Liver (tissue), 3 donors: ENCODE measurements at regions not wholly inside any gene's neighbourhood (a gene's known extent, or its start where the extent isn't known, plus 50 kb on each side); places are given as distances from the start of the nearest gene placed in this dataset.

Experiments used
- JUND ChIP-seq, 2 donors: IDR thresholded peaks; 2 replicates each; pipeline ENCODE4 v1.6.1; 2016; ENCODE audit warnings: antibody characterized with exemption in 2 of 2
- RXRA ChIP-seq, 2 donors: IDR thresholded peaks; 2 replicates each; pipeline ENCODE4 v1.6.1; 2017 to 2018; ENCODE audit warnings: antibody characterized with exemption in 2 of 2, mild to moderate bottlenecking in 1 of 2
- YY1 ChIP-seq: IDR thresholded peaks from 2 replicates; pipeline ENCODE4 v1.6.1; 2016; ENCODE audit warnings: antibody characterized with exemption, mild to moderate bottlenecking
- TF ChIP-seq, protein P1 (sequence below): fragments of 150-350 bp; IDR thresholded peaks from 2 replicates; pipeline ENCODE4 v1.5.1; 2017; ENCODE audit warnings: improper control_type of control experiment, low read depth, low read length; ENCODE audit not compliant: missing input control
- TF ChIP-seq, protein P2 (sequence below): IDR thresholded peaks from 2 replicates; pipeline ENCODE4 v1.6.1; 2016; ENCODE audit warnings: antibody characterized with exemption, mild to moderate bottlenecking
- TF ChIP-seq, protein P3 (sequence below): IDR thresholded peaks from 2 replicates; pipeline ENCODE4 v1.6.1; 2016; ENCODE audit warnings: antibody characterized with exemption
- TF ChIP-seq, protein P4 (sequence below): IDR thresholded peaks from 2 replicates; pipeline ENCODE4 v1.6.1; 2016; ENCODE audit warnings: antibody characterized with exemption
- donor health status: healthy.
- donor health status: healthy.

DNA sequence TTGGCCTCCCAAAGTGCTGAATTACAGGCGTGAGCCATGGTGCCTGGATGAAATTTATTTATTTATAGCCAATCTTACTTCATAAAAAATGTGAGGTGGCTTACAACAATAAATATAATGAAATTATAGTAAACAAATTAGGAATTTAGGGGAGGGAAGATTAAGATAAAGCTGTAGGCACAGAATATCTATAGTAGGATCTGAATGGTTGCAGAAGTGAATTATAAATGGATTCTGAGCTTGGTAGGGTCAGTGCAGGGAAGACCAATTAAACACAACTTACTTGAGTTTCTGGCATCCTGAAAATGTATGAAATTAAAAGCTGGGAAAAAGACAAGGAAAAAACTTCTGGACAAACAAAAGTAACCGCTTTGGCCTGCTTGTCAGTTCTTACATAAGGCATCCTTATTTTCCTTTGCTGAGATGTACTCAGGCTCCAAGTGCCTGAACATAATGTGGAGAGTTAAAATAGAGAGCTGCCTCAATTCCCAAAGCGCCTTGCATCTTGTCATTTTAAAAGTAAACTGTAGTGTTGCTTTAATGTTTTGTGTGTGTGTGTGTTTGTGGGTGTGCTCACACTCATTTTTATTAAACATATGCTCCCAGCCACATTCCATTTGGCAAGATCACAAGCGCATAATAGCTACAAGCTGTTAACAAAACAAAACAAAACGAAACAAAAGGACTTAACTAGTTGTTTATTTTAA is 247.3 kb downstream of the S1PR1 start:
- TF ChIP-seq, protein P1, sequence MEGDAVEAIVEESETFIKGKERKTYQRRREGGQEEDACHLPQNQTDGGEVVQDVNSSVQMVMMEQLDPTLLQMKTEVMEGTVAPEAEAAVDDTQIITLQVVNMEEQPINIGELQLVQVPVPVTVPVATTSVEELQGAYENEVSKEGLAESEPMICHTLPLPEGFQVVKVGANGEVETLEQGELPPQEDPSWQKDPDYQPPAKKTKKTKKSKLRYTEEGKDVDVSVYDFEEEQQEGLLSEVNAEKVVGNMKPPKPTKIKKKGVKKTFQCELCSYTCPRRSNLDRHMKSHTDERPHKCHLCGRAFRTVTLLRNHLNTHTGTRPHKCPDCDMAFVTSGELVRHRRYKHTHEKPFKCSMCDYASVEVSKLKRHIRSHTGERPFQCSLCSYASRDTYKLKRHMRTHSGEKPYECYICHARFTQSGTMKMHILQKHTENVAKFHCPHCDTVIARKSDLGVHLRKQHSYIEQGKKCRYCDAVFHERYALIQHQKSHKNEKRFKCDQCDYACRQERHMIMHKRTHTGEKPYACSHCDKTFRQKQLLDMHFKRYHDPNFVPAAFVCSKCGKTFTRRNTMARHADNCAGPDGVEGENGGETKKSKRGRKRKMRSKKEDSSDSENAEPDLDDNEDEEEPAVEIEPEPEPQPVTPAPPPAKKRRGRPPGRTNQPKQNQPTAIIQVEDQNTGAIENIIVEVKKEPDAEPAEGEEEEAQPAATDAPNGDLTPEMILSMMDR, result no peak
- TF ChIP-seq, protein P2, sequence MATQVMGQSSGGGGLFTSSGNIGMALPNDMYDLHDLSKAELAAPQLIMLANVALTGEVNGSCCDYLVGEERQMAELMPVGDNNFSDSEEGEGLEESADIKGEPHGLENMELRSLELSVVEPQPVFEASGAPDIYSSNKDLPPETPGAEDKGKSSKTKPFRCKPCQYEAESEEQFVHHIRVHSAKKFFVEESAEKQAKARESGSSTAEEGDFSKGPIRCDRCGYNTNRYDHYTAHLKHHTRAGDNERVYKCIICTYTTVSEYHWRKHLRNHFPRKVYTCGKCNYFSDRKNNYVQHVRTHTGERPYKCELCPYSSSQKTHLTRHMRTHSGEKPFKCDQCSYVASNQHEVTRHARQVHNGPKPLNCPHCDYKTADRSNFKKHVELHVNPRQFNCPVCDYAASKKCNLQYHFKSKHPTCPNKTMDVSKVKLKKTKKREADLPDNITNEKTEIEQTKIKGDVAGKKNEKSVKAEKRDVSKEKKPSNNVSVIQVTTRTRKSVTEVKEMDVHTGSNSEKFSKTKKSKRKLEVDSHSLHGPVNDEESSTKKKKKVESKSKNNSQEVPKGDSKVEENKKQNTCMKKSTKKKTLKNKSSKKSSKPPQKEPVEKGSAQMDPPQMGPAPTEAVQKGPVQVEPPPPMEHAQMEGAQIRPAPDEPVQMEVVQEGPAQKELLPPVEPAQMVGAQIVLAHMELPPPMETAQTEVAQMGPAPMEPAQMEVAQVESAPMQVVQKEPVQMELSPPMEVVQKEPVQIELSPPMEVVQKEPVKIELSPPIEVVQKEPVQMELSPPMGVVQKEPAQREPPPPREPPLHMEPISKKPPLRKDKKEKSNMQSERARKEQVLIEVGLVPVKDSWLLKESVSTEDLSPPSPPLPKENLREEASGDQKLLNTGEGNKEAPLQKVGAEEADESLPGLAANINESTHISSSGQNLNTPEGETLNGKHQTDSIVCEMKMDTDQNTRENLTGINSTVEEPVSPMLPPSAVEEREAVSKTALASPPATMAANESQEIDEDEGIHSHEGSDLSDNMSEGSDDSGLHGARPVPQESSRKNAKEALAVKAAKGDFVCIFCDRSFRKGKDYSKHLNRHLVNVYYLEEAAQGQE, result no peak
- no peak for TF ChIP-seq JUND (IDR thresholded peaks at IDR 0.05)
- no peak for TF ChIP-seq YY1
- TF ChIP-seq, protein P3, sequence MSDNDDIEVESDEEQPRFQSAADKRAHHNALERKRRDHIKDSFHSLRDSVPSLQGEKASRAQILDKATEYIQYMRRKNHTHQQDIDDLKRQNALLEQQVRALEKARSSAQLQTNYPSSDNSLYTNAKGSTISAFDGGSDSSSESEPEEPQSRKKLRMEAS, result no peak
- TF ChIP-seq, protein P4, sequence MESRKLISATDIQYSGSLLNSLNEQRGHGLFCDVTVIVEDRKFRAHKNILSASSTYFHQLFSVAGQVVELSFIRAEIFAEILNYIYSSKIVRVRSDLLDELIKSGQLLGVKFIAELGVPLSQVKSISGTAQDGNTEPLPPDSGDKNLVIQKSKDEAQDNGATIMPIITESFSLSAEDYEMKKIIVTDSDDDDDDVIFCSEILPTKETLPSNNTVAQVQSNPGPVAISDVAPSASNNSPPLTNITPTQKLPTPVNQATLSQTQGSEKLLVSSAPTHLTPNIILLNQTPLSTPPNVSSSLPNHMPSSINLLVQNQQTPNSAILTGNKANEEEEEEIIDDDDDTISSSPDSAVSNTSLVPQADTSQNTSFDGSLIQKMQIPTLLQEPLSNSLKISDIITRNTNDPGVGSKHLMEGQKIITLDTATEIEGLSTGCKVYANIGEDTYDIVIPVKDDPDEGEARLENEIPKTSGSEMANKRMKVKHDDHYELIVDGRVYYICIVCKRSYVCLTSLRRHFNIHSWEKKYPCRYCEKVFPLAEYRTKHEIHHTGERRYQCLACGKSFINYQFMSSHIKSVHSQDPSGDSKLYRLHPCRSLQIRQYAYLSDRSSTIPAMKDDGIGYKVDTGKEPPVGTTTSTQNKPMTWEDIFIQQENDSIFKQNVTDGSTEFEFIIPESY, result no peak
- no peak for TF ChIP-seq RXRA (IDR thresholded peaks at IDR 0.05)
